Gastroesophageal sphincter (tissue), 4 donors: ENCODE measurements at regions not wholly inside any gene's neighbourhood (a gene's known extent, or its start where the extent isn't known, plus 50 kb on each side); places are given as distances from the start of the nearest gene placed in this dataset.
"Not testable (repeated sequence)": the region's sequence is repeated elsewhere in the genome, so short reads cannot be mapped to it uniquely, and the experiment has no call there.

ENCODE experiments used
- ATAC-seq: fragments of 150-250 bp; one replicate; pipeline ENCODE4 v1.9.1; 2016; ENCODE audit warnings: mild to moderate bottlenecking, moderate library complexity
- H3K27ac ChIP-seq, 4 donors: fragments of 200-600 bp; sonication (generic) in 3 of 4; 1 replicate in 3 of 4; 2 replicates in 1 of 4; pipeline ENCODE4 v1.5.1; 2016 to 2019
- H3K27me3 ChIP-seq: fragments of 200-600 bp; sonication (generic); one replicate; pipeline ENCODE4 v1.5.1; 2019
- H3K36me3 ChIP-seq, 2 donors: fragments of 200-600 bp; sonication (generic); one replicate each; pipeline ENCODE4 v1.5.1; 2019; ENCODE audit warnings: control low read depth in 1 of 2
- H3K4me1 ChIP-seq, 3 donors: fragments of 200-600 bp; sonication (generic); 1 replicate in 2 of 3; 2 replicates in 1 of 3; pipeline ENCODE4 v1.5.1; 2016 to 2019; ENCODE audit warnings: control low read depth in 2 of 3
- H3K4me3 ChIP-seq, 2 donors: fragments of 200-600 bp; sonication (generic); one replicate each; pipeline ENCODE4 v1.5.1; 2019; ENCODE audit warnings: mild to moderate bottlenecking in 1 of 2, moderate library complexity in 1 of 2
- H3K9me3 ChIP-seq, 3 donors: fragments of 200-600 bp; sonication (generic); one replicate each; pipeline ENCODE4 v1.5.1; 2017 to 2019; ENCODE audit warnings: control low read depth in 2 of 3
- CTCF ChIP-seq, 4 experiments: fragments of 200-600 bp in 2 of 4; fragments of 450-650 bp in 2 of 4; sonication (generic) in 1 of 4; IDR thresholded peaks; one replicate each; pipeline ENCODE4 v1.5.1; 2017 to 2019; ENCODE audit warnings: antibody characterized with exemption in 4 of 4, mild to moderate bottlenecking in 2 of 4, moderate library complexity in 2 of 4
- EP300 ChIP-seq: sonication (generic); formaldehyde crosslinking; IDR thresholded peaks from one replicate; pipeline ENCODE4 v1.6.1; 2017; ENCODE audit warnings: antibody characterized with exemption, mild to moderate bottlenecking
- POLR2A ChIP-seq, 2 donors: fragments of 450-650 bp; IDR thresholded peaks; one replicate each; pipeline ENCODE4 v1.6.1; 2017; ENCODE audit warnings: antibody characterized with exemption in 2 of 2, mild to moderate bottlenecking in 2 of 2, moderate library complexity in 1 of 2
- POLR2AphosphoS5 ChIP-seq: sonication (generic); formaldehyde crosslinking; IDR thresholded peaks from one replicate; pipeline ENCODE4 v1.6.1; 2017; ENCODE audit warnings: antibody characterized with exemption
- WGBS, 2 donors: methylation state at CpG; one replicate each; pipeline ENCODE4 v1.1.5; 2018; ENCODE audit warnings: low coverage in 1 of 2; 5-methylcytosine and 5-hydroxymethylcytosine counted together

GRCh38 chr3:110423276-110423675, 648.3 kb upstream of the NECTIN3 start:
- Histone ChIP-seq H3K4me3 (no peak overlapping the region), H3K36me3 (no peaks in the 10 kb centered on the region), H3K27ac (no peak overlapping the region), H3K27me3 (no peaks in the 10 kb centered on the region), H3K4me1 (no peaks in the 10 kb centered on the region), H3K9me3 (no peaks in the 10 kb centered on the region)
- no peak for ATAC-seq
- no peak for TF ChIP-seq POLR2A (IDR thresholded peaks at IDR 0.05)
- TF ChIP-seq CTCF (IDR thresholded peaks at IDR 0.05): no peak
- no peak for TF ChIP-seq POLR2AphosphoS5
- TF ChIP-seq EP300: no peak
- WGBS, 2 donors: 91 to 93% methylated on average over 2 of the region's 2 CpGs

DNA sequence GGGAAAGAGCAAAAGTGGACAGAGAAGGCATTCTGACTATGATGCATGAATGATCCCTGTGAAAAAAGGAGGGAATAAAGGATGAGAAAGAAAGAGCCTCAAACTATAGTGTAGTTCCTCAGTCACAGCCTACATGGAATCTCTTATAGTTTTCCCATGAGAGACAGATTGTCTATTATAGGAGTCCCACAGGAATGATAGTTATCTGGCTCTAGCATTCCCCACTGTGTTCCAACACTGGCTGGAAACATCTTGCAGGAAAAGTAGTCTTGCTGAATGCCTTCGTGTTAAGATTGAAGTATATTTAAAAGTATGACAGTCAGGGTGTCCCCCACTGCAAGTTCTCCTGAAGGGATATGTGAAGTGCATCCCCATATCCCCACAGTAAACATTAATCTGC, 641.5 kb upstream of the NECTIN3 start:
- 71% methylated on average over 1 of the region's 1 CpG; no CpG with 5 or more reads in 1 of the 2 donors for WGBS, 2 donors
- Histone ChIP-seq H3K27me3 (no peaks in the 10 kb centered on the region), H3K36me3 (no peaks in the 10 kb centered on the region), H3K4me1 (no peaks in the 10 kb centered on the region), H3K9me3 (no peaks in the 10 kb centered on the region), H3K27ac (no peak overlapping the region), H3K4me3 (no peak overlapping the region)
- TF ChIP-seq CTCF (IDR thresholded peaks at IDR 0.05): no peak
- no peak for TF ChIP-seq EP300
- TF ChIP-seq POLR2AphosphoS5: no peak
- no peak for TF ChIP-seq POLR2A (IDR thresholded peaks at IDR 0.05)
- ATAC-seq: no peak

DNA sequence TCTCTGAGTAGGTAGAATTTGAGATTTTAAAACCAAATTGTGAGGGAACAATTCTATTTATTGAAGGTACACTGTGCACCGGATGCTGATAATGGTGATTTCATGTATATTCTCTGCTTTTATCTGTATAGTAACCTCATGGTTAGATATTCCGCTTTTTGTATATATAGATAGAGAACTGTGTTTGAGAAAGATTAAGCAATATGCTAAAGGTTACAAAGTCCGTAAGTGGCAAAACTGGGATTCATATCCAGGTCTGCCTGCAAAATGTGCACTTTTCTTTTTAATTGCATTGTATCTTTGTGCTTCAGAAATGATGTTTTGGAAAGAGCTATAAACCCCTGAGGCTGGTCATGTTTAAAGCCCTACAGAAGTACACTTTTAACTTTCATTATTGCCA, 635.4 kb upstream of the NECTIN3 start:
- no peaks in the 10 kb centered on the region for H3K27me3 ChIP-seq
- H3K4me3 ChIP-seq: no peak overlapping the region
- no peak for ATAC-seq
- no peaks in the 10 kb centered on the region for H3K9me3 ChIP-seq
- no peak for TF ChIP-seq POLR2AphosphoS5
- TF ChIP-seq CTCF (IDR thresholded peaks at IDR 0.05): no peak
- TF ChIP-seq POLR2A (IDR thresholded peaks at IDR 0.05): no peak
- no peak for TF ChIP-seq EP300
- no peak overlapping the region for H3K27ac ChIP-seq
- H3K36me3 ChIP-seq: no peaks in the 10 kb centered on the region
- H3K4me1 ChIP-seq: no peaks in the 10 kb centered on the region
- WGBS, 2 donors: 91 to 92% methylated on average over 3 of the region's 3 CpGs

DNA sequence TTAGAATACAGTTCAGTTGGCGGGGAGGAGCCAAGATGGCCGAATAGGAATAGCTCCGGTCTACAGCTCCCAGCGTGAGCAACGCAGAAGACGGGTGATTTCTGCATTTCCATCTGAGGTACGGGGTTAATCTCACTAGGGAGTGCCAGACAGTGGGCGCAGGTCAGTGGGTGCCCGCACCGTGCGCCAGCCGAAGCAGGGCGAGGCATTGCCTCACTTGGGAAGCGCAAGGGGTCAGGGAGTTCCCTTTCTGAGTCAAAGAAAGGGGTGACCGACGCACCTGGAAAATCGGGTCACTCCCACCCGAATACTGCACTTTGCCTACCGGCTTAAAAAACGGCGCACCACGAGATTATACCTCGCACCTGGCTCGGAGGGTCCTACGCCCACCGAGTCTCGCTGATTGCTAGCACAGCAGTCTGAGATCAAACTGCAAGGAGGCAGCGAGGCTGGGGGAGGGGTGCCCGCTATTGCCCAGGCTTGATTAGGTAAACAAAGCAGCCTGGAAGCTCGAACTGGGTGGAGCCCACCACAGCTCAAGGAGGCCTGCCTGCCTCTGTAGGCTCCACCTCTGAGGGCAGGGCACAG, 631.5 kb upstream of the NECTIN3 start:
- WGBS, 2 donors: 83 to 95% methylated on average over 13 of the region's 30 CpGs
- H3K36me3 ChIP-seq, H3K9me3 ChIP-seq, H3K27ac ChIP-seq, H3K4me3 ChIP-seq, H3K27me3 ChIP-seq, H3K4me1 ChIP-seq, ATAC-seq: not testable (repeated sequence)

GRCh38 chr3:110454066-110454465, 617.5 kb upstream of the NECTIN3 start:
- ATAC-seq: no peak
- Histone ChIP-seq H3K27me3 (no peaks in the 10 kb centered on the region), H3K27ac (no peak overlapping the region), H3K4me1 (no peaks in the 10 kb centered on the region), H3K9me3 (no peaks in the 10 kb centered on the region), H3K4me3 (no peak overlapping the region), H3K36me3 (no peaks in the 10 kb centered on the region)
- TF ChIP-seq EP300: no peak
- TF ChIP-seq POLR2A (IDR thresholded peaks at IDR 0.05): no peak
- TF ChIP-seq CTCF (IDR thresholded peaks at IDR 0.05): no peak
- no peak for TF ChIP-seq POLR2AphosphoS5
- 75 to 81% methylated on average over 4 of the region's 4 CpGs for WGBS, 2 donors
